PC-3 (cell line): ENCODE measurements at regions not wholly inside any gene's neighbourhood (a gene's known extent, or its start where the extent isn't known, plus 50 kb on each side); places are given as distances from the start of the nearest gene placed in this dataset.
"Not testable (repeated sequence)": the region's sequence is repeated elsewhere in the genome, so short reads cannot be mapped to it uniquely, and the experiment has no call there.

Source experiments
- ATAC-seq: fragments of 200-7000 bp; cut with Tn5 transposase; 2 replicates; pipeline ENCODE4 v1.9.1; 2020; ENCODE audit warnings: mild to moderate bottlenecking, moderate library complexity
- BruUV-seq: library from RNA; stranded (reverse); fragments of 400-500 nt; replicated peaks from 2 replicates; lab custom pipeline; 2021; lab: Mats Ljungman, UMichigan
- CTCF ChIA-PET: fragments of 300-600 bp; sonication (Branson Sonifier 250); formaldehyde crosslinking; loops from one replicate; lab custom pipeline; 2022; ENCODE audit warnings: antibody characterized with exemption; lab: Charles Lee
- POLR2A ChIA-PET: fragments of 300-600 bp; sonication (Branson Sonifier 250); formaldehyde crosslinking; loops from one replicate; lab custom pipeline; 2022; ENCODE audit warnings: antibody characterized with exemption; ENCODE audit not compliant: unreplicated experiment; lab: Charles Lee
- DNase-seq: peaks from one replicate; pipeline ENCODE4 v3.0.0-alpha.2; 2015
- H2AFZ ChIP-seq: fragments of 300-600 bp; sonication (generic); 2 replicates; pipeline ENCODE4 v1.6.0; 2016; ENCODE audit warnings: antibody characterized with exemption, low read length
- H3F3A ChIP-seq: fragments of 300-600 bp; sonication (generic); one replicate; pipeline ENCODE4 v1.6.0; 2017; ENCODE audit warnings: antibody characterized with exemption, low read length, control low read depth, mild to moderate bottlenecking; ENCODE audit not compliant: unreplicated experiment
- H3K27ac ChIP-seq: fragments of 300-600 bp; sonication (generic); 2 replicates; pipeline ENCODE4 v1.5.1; 2016; ENCODE audit warnings: mild to moderate bottlenecking, low read length
- H3K27me3 ChIP-seq: fragments of 300-600 bp; sonication (generic); 2 replicates; pipeline ENCODE4 v1.6.1; 2016; ENCODE audit warnings: low read length, mixed read lengths
- H3K36me3 ChIP-seq: fragments of 300-600 bp; sonication (generic); 2 replicates; pipeline ENCODE4 v1.6.1; 2016; ENCODE audit warnings: low read depth, mixed run types, low read length, mixed read lengths
- H3K4me1 ChIP-seq: fragments of 300-600 bp; sonication (generic); 2 replicates; pipeline ENCODE4 v1.5.1; 2016; ENCODE audit warnings: low read length; ENCODE audit not compliant: insufficient read depth
- H3K4me2 ChIP-seq: fragments of 300-600 bp; sonication (generic); 2 replicates; pipeline ENCODE4 v1.6.0; 2016; ENCODE audit warnings: low read length
- H3K4me3 ChIP-seq: fragments of 300-600 bp; sonication (generic); 2 replicates; pipeline ENCODE4 v1.5.1; 2016; ENCODE audit warnings: mild to moderate bottlenecking, low read length, mixed read lengths
- H3K79me2 ChIP-seq: fragments of 300-600 bp; sonication (generic); 2 replicates; pipeline ENCODE4 v1.6.1; 2017; ENCODE audit warnings: low read length, mixed read lengths
- H3K9ac ChIP-seq: fragments of 300-600 bp; sonication (generic); 2 replicates; pipeline ENCODE4 v1.6.0; 2016; ENCODE audit warnings: mild to moderate bottlenecking, low read length
- H3K9me2 ChIP-seq: fragments of 300-600 bp; sonication (generic); replicated peaks from 2 replicates; pipeline ENCODE4 v1.6.1; 2016; ENCODE audit warnings: mixed run types, low read length, mixed read lengths
- H3K9me3 ChIP-seq: fragments of 300-600 bp; sonication (generic); 2 replicates; pipeline ENCODE4 v1.6.1; 2016; ENCODE audit warnings: low read length, mixed read lengths
- H4K20me1 ChIP-seq: fragments of 300-600 bp; sonication (generic); 2 replicates; pipeline ENCODE4 v1.6.1; 2016; ENCODE audit warnings: low read length, mixed read lengths
- CTCF ChIP-seq: fragments of 300-600 bp; sonication (generic); conservative IDR thresholded peaks from 2 replicates; pipeline ENCODE4 v1.5.1; 2017; ENCODE audit warnings: antibody characterized with exemption, low read depth, mild to moderate bottlenecking, low read length
- EZH2 ChIP-seq: fragments of 300-600 bp; sonication (generic); IDR thresholded peaks from one replicate; pipeline ENCODE4 v1.6.1; 2017; ENCODE audit warnings: antibody characterized with exemption, mild to moderate bottlenecking, low read length; ENCODE audit not compliant: unreplicated experiment
- EZH2phosphoT487 ChIP-seq: fragments of 300-600 bp; sonication (generic); IDR thresholded peaks from 2 replicates; pipeline ENCODE4 v1.6.1; 2018; ENCODE audit warnings: mild to moderate bottlenecking, antibody characterized with exemption, low read length, borderline replicate concordance
- intact Hi-C: fragments of 100-400 bp; cut with micrococcal nuclease; formaldehyde crosslinking; loops from 2 replicates; pipeline ENCODE4 v1.9.0; 2023

- no peaks in the 10 kb centered on the region for H3K36me3 ChIP-seq
- no peaks in the 10 kb centered on the region for H4K20me1 ChIP-seq
- no peaks in the 10 kb centered on the region for H3K79me2 ChIP-seq
- H3K9ac ChIP-seq: no peak overlapping the region
- H3K9me3 ChIP-seq: no peaks in the 10 kb centered on the region
- H2AFZ ChIP-seq: no peak overlapping the region
- ATAC-seq: no peak
- no peak for TF ChIP-seq EZH2
- TF ChIP-seq EZH2phosphoT487: no peak
- no peak for TF ChIP-seq CTCF
- DNase-seq: no peak
- H3F3A ChIP-seq: no peaks in the 10 kb centered on the region
- BruUV-seq: no TSS peak
- H3K4me2 ChIP-seq: no peak overlapping the region
- no peaks in the 10 kb centered on the region for H3K4me1 ChIP-seq
- H3K9me2 ChIP-seq: no peaks in the 10 kb centered on the region
- no peak overlapping the region for H3K4me3 ChIP-seq
- POLR2A ChIA-PET: no interaction called here
- CTCF ChIA-PET: no interaction called here
- intact Hi-C loops: no loop called here
- 0 out of 2 replicates have a peak, but pooled peaks cover 6% of the 10 kb centered on the region for H3K27me3 ChIP-seq
- H3K27ac ChIP-seq: no peak overlapping the region
These were observed 163.5 kb upstream of the TUBA3C start for GRCh38 chr13:19345158-19345557.

GRCh38 chr13:19344585-19345120, 163.0 kb upstream of the TUBA3C start:
- H3K4me3 ChIP-seq, H3K9me2 ChIP-seq, H3K4me1 ChIP-seq, CTCF ChIA-PET, H3K9me3 ChIP-seq, H3K27me3 ChIP-seq, BruUV-seq, H3K79me2 ChIP-seq, H3K4me2 ChIP-seq, H2AFZ ChIP-seq, H3K36me3 ChIP-seq, intact Hi-C loops, H3K27ac ChIP-seq, H4K20me1 ChIP-seq, POLR2A ChIA-PET, H3K9ac ChIP-seq, H3F3A ChIP-seq, DNase-seq, ATAC-seq: not testable (repeated sequence)

- H3K9me3 ChIP-seq: no peaks in the 10 kb centered on the region
- TF ChIP-seq EZH2phosphoT487: no peak
- TF ChIP-seq EZH2: no peak
- no peak for TF ChIP-seq CTCF
- H3K4me2 ChIP-seq: no peak overlapping the region
- no peak for DNase-seq
- H3K4me1 ChIP-seq: no peaks in the 10 kb centered on the region
- peaks cover 37% of the 10 kb centered on the region for H3K27me3 ChIP-seq
- H3K79me2 ChIP-seq: no peaks in the 10 kb centered on the region
- intact Hi-C loops: no loop called here
- no peak overlapping the region for H3K27ac ChIP-seq
- no peak overlapping the region for H2AFZ ChIP-seq
- H3K9me2 ChIP-seq: no peaks in the 10 kb centered on the region
- no peaks in the 10 kb centered on the region for H3K36me3 ChIP-seq
- no peak for ATAC-seq
- H4K20me1 ChIP-seq: no peaks in the 10 kb centered on the region
- no peak overlapping the region for H3K4me3 ChIP-seq
- H3F3A ChIP-seq: no peaks in the 10 kb centered on the region
- no TSS peak for BruUV-seq
- H3K9ac ChIP-seq: no peak overlapping the region
- ChIA-PET CTCF (no interaction called here), POLR2A (no interaction called here)
These were observed 150.8 kb upstream of the TUBA3C start for GRCh38 chr13:19332378-19332777.
